22Rv1 (cell line): ENCODE measurements at regions not wholly inside any gene's neighbourhood (a gene's known extent, or its start where the extent isn't known, plus 50 kb on each side); places are given as distances from the start of the nearest gene placed in this dataset.

ENCODE experiments used
- ZFX ChIP-seq: fragments of 450-650 bp; IDR thresholded peaks from 2 replicates; pipeline ENCODE4 v1.6.1; 2017; ENCODE audit warnings: antibody characterized with exemption, borderline replicate concordance
- TF ChIP-seq, protein P1 (sequence below): fragments of 450-650 bp; IDR thresholded peaks from 2 replicates; pipeline ENCODE4 v1.5.1; 2017; ENCODE audit warnings: mild to moderate bottlenecking

DNA sequence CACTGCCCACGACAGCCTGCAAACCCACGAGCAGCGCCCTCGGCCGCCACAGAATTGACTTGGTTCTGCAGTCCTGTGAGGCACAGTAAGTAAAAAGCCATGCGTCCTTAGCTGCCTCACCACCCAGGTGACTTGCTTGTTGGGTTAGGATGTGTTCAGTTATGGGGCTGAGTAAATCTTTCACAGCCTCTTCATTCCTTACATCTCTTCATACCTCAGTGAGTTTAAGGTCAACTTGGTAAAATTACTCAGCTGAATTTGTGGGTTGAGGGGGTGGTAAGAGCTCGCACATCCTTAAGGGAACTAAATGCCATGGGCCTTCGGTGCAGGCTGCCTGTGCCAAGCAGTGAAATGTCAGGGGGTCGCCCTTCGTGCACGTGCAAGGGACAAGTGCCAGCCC lies 165.2 kb upstream of the ALKAL2 start:
- TF ChIP-seq, protein P1, sequence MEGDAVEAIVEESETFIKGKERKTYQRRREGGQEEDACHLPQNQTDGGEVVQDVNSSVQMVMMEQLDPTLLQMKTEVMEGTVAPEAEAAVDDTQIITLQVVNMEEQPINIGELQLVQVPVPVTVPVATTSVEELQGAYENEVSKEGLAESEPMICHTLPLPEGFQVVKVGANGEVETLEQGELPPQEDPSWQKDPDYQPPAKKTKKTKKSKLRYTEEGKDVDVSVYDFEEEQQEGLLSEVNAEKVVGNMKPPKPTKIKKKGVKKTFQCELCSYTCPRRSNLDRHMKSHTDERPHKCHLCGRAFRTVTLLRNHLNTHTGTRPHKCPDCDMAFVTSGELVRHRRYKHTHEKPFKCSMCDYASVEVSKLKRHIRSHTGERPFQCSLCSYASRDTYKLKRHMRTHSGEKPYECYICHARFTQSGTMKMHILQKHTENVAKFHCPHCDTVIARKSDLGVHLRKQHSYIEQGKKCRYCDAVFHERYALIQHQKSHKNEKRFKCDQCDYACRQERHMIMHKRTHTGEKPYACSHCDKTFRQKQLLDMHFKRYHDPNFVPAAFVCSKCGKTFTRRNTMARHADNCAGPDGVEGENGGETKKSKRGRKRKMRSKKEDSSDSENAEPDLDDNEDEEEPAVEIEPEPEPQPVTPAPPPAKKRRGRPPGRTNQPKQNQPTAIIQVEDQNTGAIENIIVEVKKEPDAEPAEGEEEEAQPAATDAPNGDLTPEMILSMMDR, result no peak
- no peak for TF ChIP-seq ZFX
